ENCODE measurements at regions not wholly inside any gene's neighbourhood (a gene's known extent, or its start where the extent isn't known, plus 50 kb on each side); places are given as distances from the start of the nearest gene placed in this dataset.

DNA sequence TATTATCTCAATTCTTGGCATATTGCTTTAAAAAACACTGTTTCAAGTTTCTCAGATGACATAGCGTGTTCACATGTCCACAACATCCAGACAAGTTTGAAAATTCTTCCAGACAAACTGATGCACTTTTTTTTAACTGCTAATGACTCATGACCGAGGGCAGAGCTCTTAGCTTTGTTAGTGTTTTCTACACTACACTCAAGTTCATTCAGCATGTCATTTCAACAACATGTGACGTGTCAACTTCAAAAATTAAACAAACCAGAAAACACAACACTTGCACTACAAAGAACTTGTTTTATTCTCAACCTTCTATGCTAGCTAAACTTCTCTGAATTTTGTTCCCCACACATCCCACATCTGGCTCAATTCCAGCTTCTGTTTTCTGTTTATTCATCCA lies 1186.3 kb upstream of the FLRT2 start:
- Histone ChIP-seq H3K27ac (no peak overlapping the region), H3K9me3 (peaks cover 0 to 4% of the 10 kb centered on the region in 2 donors), H3K27me3 (no peaks in the 10 kb centered on the region), H3K4me1 (no peaks in the 10 kb centered on the region), H3K36me3 (no peaks in the 10 kb centered on the region), H3K4me3 (no peak overlapping the region)
- TF ChIP-seq POLR2A (IDR thresholded peaks at IDR 0.05) (no peak), EP300 (IDR thresholded peaks at IDR 0.05; ENCODE audit: low read depth) (no peak), CTCF (IDR thresholded peaks at IDR 0.05) (no peak), POLR2AphosphoS5 (IDR thresholded peaks at IDR 0.05) (no peak)
- in situ Hi-C loops (cut with MboI; ENCODE audit: low pct_ligation_motif_present in 1 of 4, low pct_unique_long_range_greater_than_20kb in 1 of 4, low sequenced_read_pairs in 3 of 4) (no loop called here), intact Hi-C loops (cut with DNase I; ENCODE audit: low total_unique reads) (no loop called here)
- DNase-seq = no peak
- WGBS, 2 donors (ENCODE audit: low coverage in 1 of 2) = 43 to 61% methylated on average over 3 of the region's 3 CpGs

- in situ Hi-C loops (cut with MboI; ENCODE audit: low pct_ligation_motif_present in 1 of 4, low pct_unique_long_range_greater_than_20kb in 1 of 4, low sequenced_read_pairs in 3 of 4) = no loop called here
- Histone ChIP-seq H3K4me1 (no peaks in the 10 kb centered on the region), H3K27me3 (no peaks in the 10 kb centered on the region), H3K9me3 (peaks cover 0 to 13% of the 10 kb centered on the region in 2 donors), H3K27ac (no peak overlapping the region), H3K4me3 (no peak overlapping the region), H3K36me3 (no peaks in the 10 kb centered on the region)
- no peak for DNase-seq
- no peak for TF ChIP-seq CTCF (IDR thresholded peaks at IDR 0.05)
- TF ChIP-seq POLR2AphosphoS5 (IDR thresholded peaks at IDR 0.05) = no peak
- TF ChIP-seq EP300 (IDR thresholded peaks at IDR 0.05; ENCODE audit: low read depth) = no peak
- TF ChIP-seq POLR2A (IDR thresholded peaks at IDR 0.05) = no peak
- intact Hi-C loops (cut with DNase I; ENCODE audit: low total_unique reads) = no loop called here
Measured at GRCh38 chr14:84351646-84352045, 1178.3 kb upstream of the FLRT2 start.

- H3K4me3 ChIP-seq = no peak overlapping the region
- H3K36me3 ChIP-seq = no peaks in the 10 kb centered on the region
- H3K27ac ChIP-seq = no peak overlapping the region
- DNase-seq = no peak
- peaks cover 0 to 15% of the 10 kb centered on the region in 2 donors for H3K9me3 ChIP-seq
- intact Hi-C loops (cut with DNase I; ENCODE audit: low total_unique reads) (no loop called here), in situ Hi-C loops (cut with MboI; ENCODE audit: low pct_ligation_motif_present in 1 of 4, low pct_unique_long_range_greater_than_20kb in 1 of 4, low sequenced_read_pairs in 3 of 4) (no loop called here)
- H3K27me3 ChIP-seq = no peaks in the 10 kb centered on the region
- no peak for TF ChIP-seq EP300 (IDR thresholded peaks at IDR 0.05; ENCODE audit: low read depth)
- no peak for TF ChIP-seq CTCF (IDR thresholded peaks at IDR 0.05)
- TF ChIP-seq POLR2AphosphoS5 (IDR thresholded peaks at IDR 0.05) = no peak
- no peak for TF ChIP-seq POLR2A (IDR thresholded peaks at IDR 0.05)
- 51 to 59% methylated on average over 2 of the region's 2 CpGs for WGBS, 2 donors (ENCODE audit: low coverage in 1 of 2)
- no peaks in the 10 kb centered on the region for H3K4me1 ChIP-seq
Measured at GRCh38 chr14:84361476-84361875, 1168.5 kb upstream of the FLRT2 start.

DNA sequence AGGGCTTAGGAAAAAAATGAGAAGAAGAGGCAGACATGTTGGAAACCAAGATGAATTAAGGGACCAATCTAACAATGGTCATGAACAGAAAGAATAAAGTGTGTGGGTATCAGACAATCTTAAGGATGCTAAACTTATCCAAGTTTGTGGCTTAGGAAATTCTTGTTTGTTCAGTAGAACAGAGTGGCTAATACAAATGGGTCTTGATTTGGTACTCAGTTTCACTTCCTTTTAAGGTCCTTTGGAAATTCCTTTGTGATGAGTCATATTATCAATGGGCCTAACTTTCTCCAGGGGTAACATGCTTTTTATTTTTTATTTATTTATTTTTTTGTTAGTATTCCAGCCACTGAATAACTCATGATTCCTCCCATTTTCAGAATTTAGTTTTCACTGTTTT lies 1154.7 kb upstream of the FLRT2 start:
- intact Hi-C loops (cut with DNase I; ENCODE audit: low total_unique reads) (no loop called here), in situ Hi-C loops (cut with MboI; ENCODE audit: low pct_ligation_motif_present in 1 of 4, low pct_unique_long_range_greater_than_20kb in 1 of 4, low sequenced_read_pairs in 3 of 4) (no loop called here)
- no peaks in the 10 kb centered on the region for H3K27me3 ChIP-seq
- TF ChIP-seq POLR2AphosphoS5 (IDR thresholded peaks at IDR 0.05) (no peak), CTCF (IDR thresholded peaks at IDR 0.05) (no peak), EP300 (IDR thresholded peaks at IDR 0.05; ENCODE audit: low read depth) (no peak), POLR2A (IDR thresholded peaks at IDR 0.05) (no peak)
- no peak for DNase-seq
- no peaks in the 10 kb centered on the region for H3K4me1 ChIP-seq
- H3K27ac ChIP-seq = no peak overlapping the region
- no peaks in the 10 kb centered on the region for H3K9me3 ChIP-seq
- H3K4me3 ChIP-seq = no peak overlapping the region
- H3K36me3 ChIP-seq = no peaks in the 10 kb centered on the region

Measured in transverse colon (tissue), 4 donors.